ENCODE measurements at regions not wholly inside any gene's neighbourhood (a gene's known extent, or its start where the extent isn't known, plus 50 kb on each side); places are given as distances from the start of the nearest gene placed in this dataset.
"Not testable (repeated sequence)": the region's sequence is repeated elsewhere in the genome, so short reads cannot be mapped to it uniquely, and the experiment has no call there.

DNA sequence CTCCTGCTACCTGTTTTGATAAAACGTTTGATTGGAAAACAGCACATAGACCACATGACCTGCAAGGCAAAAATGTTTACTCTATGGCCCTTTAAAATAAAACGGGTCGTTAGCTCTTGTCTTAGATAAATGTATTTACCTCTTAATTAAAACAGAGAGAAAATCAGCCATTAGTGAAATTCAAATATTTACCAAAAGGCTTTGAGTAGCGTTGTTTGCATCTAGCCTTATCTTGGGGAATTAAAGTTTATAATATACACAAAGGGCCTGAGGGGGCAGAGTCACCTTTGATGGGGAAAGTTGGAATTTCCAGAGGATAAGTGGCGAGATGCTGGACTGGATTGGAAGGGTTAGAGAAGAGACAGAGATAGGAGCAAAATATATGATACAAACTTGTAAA, 111.3 kb downstream of the FBXO4 start:
- H3K27me3 Mint-ChIP-seq, result peaks cover 14 to 59% (median 22%) of the 10 kb centered on the region in 5 donors
- H3K27ac Mint-ChIP-seq, result no peak overlapping the region
- H3K36me3 Mint-ChIP-seq, result no peaks in the 10 kb centered on the region
- no peak overlapping the region for H3K4me3 Mint-ChIP-seq
- H3K9me3 Mint-ChIP-seq, result peaks cover 0 to 2% (median 0%) of the 10 kb centered on the region in 9 donors
- no peak for ATAC-seq
- H3K4me1 Mint-ChIP-seq, result no peaks in the 10 kb centered on the region
- no peak for DNase-seq
- POLR2A ChIA-PET, result no interaction called here

DNA sequence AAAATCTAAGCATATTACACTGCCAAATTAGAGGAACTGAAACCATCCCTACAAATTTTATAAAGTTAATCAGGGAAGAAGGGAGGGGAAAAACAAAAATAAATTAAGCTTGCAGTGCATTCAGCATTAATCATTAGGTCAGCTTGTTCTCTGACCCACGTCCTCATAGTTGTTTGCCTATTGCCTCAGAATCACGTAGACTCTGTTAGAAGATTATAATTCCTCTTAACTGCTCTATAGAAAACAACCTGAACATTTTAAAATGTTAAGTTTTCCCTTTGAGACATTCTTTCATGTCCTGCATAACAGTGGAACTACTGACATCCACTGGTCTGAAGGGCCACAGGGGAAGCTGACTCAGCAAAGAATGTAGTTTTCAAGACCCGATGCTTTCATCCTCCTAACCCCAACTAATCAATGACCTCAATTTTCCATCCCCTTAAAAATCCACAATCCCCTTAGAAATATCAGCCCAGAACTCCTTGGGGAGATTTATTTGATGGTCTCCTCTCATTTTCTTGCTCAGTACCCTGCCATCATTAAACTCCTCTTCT, 112.4 kb downstream of the FBXO4 start:
- Mint-ChIP-seq H3K9me3 (no peaks in the 10 kb centered on the region), H3K4me1 (no peaks in the 10 kb centered on the region), H3K27ac (no peak overlapping the region), H3K27me3 (peaks cover 13 to 52% (median 20%) of the 10 kb centered on the region in 5 donors), H3K36me3 (no peaks in the 10 kb centered on the region), H3K4me3 (no peak overlapping the region)
- DNase-seq (no peak), ATAC-seq (no peak)
- POLR2A ChIA-PET, result no interaction called here

DNA sequence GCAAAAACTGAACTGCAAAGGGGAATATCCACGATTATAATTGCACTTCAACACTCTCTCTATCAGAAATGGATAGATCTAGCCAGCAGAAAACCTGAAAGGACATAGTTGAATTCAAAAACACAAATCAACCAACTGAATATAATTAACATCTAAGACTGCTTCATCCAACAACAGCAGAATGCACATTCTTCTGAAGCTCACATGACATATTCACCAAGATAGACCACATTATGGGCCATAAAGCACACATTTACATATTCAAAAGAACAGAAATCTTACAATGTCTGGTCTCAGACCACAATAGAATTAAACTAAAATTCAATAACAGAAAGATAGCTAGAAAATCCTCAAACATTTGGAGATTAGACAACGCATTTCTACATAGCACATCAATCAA, 118.3 kb downstream of the FBXO4 start:
- Mint-ChIP-seq H3K4me1 (no peaks in the 10 kb centered on the region), H3K9me3 (peaks cover 0 to 4% (median 0%) of the 10 kb centered on the region in 9 donors), H3K4me3 (no peak overlapping the region), H3K36me3 (peaks cover 0 to 6% (median 0%) of the 10 kb centered on the region in 3 donors), H3K27me3 (peaks cover 19 to 57% (median 30%) of the 10 kb centered on the region in 5 donors), H3K27ac (no peak overlapping the region)
- DNase-seq (no peak), ATAC-seq (no peak)
- POLR2A ChIA-PET, result no interaction called here

DNA sequence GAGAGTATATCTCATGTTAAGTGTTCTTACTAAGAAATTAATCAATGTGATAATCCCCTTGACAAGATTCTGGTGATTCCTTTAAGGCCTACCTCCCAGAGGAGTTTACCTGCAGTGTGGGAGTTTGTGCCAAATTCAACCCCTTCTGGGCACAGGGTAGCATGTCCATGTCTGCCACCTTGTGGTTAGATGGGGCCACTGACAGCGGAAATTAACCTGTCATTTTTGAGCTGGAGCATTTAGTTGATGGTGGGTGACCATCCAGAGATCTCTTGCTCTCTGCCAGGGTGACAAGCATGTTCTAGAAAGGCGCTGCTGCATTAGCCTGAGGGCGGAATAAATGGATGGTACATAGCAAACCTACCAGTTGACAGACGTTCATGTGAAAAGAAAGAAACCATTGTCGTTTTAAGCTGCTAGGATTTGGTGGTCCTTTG, 132.2 kb downstream of the FBXO4 start:
- Mint-ChIP-seq H3K9me3 (no peaks in the 10 kb centered on the region), H3K27me3 (peaks cover 5 to 13% (median 6%) of the 10 kb centered on the region in 5 donors), H3K4me3 (no peak overlapping the region), H3K4me1 (peaks cover 0 to 3% (median 0%) of the 10 kb centered on the region in 4 donors), H3K36me3 (no peaks in the 10 kb centered on the region), H3K27ac (no peak overlapping the region)
- POLR2A ChIA-PET, result no interaction called here
- ATAC-seq, result peak; percentile 80 to 82
- DNase-seq, result peak; percentile 13 to 75 (median 54)

DNA sequence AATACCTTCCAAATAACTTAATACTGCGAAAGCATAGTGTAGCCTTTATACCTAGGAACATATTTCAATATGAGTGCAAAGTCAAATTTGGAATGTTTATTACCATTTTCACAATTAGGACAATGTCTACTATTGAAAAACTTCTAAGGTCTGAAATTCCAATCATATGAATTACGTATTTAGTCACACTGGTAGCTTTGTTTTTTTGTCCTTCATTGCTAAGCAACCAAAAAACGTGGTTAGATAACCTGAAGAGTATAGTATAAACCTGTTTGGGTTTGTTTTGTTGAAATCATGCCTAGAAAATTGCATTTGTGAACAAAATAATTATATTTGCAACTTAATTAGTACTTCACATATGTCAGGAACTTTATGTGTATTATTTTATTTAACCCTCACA, 134.2 kb downstream of the FBXO4 start:
- Mint-ChIP-seq H3K4me1 (peaks cover 0 to 3% (median 0%) of the 10 kb centered on the region in 4 donors), H3K4me3 (no peak overlapping the region), H3K27ac (no peak overlapping the region), H3K9me3 (no peaks in the 10 kb centered on the region), H3K36me3 (no peaks in the 10 kb centered on the region), H3K27me3 (peaks cover 0 to 6% (median 5%) of the 10 kb centered on the region in 5 donors)
- ATAC-seq, result no peak
- DNase-seq, result no peak
- POLR2A ChIA-PET, result no interaction called here

DNA sequence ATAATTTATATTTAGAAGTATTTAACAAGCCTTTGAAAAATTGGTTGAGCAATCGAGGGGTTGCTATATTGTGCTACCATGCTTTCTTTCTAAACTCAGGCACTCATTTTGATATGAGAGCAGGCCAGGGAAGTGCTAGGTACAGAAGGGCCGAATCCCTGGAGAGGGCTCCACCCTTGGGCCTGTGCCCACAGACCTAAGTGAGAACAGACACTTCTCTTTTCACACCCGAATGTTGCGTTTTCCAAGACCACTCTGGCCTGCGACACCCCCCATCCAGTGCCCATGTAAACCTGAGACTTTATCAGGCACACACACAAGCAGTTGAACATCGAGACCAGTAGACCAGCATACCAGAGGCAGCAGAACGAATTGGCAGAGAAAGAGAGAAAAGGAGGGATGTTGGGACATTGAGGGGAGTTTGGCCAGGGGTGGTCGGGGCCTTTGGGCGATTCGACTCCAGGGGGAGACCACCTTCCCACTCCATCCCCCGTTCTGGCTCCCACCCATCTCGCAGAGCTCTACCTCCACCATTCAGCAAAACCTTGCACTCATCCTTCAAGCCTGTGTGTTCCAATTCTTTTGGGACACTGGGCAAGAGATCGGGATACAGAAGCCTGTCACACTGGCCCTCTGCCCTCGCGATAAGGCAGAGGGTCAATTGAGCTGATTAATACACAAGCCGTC, 134.8 kb downstream of the FBXO4 start:
- DNase-seq (peak in 1 of 10 donors; percentile 45), ATAC-seq (no peak)
- no peaks in the 10 kb centered on the region for H3K36me3 Mint-ChIP-seq
- H3K4me1 Mint-ChIP-seq, result peaks cover 0 to 3% (median 0%) of the 10 kb centered on the region in 4 donors
- peaks cover 0 to 6% (median 5%) of the 10 kb centered on the region in 5 donors for H3K27me3 Mint-ChIP-seq
- H3K4me3 Mint-ChIP-seq, result no peak overlapping the region
- no peaks in the 10 kb centered on the region for H3K9me3 Mint-ChIP-seq
- no peak overlapping the region for H3K27ac Mint-ChIP-seq
- POLR2A ChIA-PET, result no interaction called here

DNA sequence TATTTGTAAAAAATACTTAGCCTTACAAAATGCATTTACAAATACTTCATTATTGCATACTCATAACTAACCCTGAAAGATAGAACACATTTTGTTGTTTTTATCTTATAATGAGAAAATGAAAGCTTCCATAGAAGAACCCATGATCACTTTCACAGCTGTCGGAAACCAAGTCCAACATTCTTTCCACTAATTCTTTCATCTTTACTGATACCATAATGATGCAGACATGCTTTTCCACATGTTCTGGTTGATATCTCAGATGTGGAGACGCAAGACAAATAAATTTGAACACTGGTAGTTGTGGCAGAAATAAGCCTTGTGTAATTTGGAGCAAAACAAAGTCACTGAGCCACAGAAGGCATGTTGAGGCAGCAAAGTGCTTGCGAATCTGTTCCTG, 136.0 kb downstream of the FBXO4 start:
- peaks cover 0 to 6% (median 5%) of the 10 kb centered on the region in 5 donors for H3K27me3 Mint-ChIP-seq
- no peaks in the 10 kb centered on the region for H3K9me3 Mint-ChIP-seq
- POLR2A ChIA-PET, result no interaction called here
- no peak overlapping the region for H3K27ac Mint-ChIP-seq
- peaks cover 0 to 3% (median 0%) of the 10 kb centered on the region in 4 donors for H3K4me1 Mint-ChIP-seq
- no peak for DNase-seq
- ATAC-seq, result no peak
- H3K4me3 Mint-ChIP-seq, result no peak overlapping the region
- no peaks in the 10 kb centered on the region for H3K36me3 Mint-ChIP-seq

DNA sequence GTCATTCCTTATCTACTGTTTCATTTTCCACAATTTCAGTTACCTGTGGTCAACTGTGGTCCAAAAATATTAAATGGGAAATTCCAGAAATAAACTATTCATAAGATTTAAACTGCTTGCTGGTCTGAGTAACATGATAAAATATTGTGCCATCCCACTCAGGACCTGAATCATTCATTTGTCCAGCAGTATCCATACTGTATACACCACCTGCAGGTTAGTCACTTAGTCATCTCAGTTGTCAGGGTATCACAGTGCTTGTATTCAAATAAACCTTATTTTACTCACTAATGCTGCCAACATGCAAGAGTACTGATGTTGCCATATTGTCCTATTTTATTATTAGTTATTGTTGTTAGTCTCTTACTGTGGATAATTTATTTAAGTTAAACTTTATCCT, 139.7 kb downstream of the FBXO4 start:
- no peaks in the 10 kb centered on the region for H3K4me1 Mint-ChIP-seq
- DNase-seq (no peak), ATAC-seq (no peak)
- no peak overlapping the region for H3K27ac Mint-ChIP-seq
- peaks cover 0 to 5% (median 4%) of the 10 kb centered on the region in 5 donors for H3K27me3 Mint-ChIP-seq
- no peak overlapping the region for H3K4me3 Mint-ChIP-seq
- no peaks in the 10 kb centered on the region for H3K9me3 Mint-ChIP-seq
- H3K36me3 Mint-ChIP-seq, result no peaks in the 10 kb centered on the region
- POLR2A ChIA-PET, result no interaction called here

DNA sequence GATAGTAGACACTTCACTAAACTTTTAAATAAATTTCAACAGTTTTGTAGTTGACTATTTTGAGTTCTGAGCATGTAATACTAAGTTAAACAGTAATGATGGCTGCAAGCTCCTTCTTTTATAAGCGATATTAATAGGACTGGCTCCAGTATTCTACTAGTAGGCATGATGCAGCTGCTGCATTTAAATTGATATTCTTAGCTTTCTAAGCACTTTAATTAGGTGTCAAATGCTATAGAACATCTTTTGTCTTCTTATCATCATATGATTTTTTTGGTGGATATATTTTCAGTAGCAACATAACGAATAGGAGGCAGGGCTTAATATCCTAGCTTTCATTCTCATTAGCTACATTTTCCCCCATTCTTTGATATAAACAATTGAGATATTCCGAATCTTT, 141.1 kb downstream of the FBXO4 start:
- POLR2A ChIA-PET, result no interaction called here
- DNase-seq, result no peak
- Mint-ChIP-seq H3K27me3 (peaks cover 0 to 3% (median 0%) of the 10 kb centered on the region in 5 donors), H3K9me3 (no peaks in the 10 kb centered on the region), H3K4me1 (no peaks in the 10 kb centered on the region), H3K36me3 (no peaks in the 10 kb centered on the region), H3K4me3 (no peak overlapping the region), H3K27ac (no peak overlapping the region)
- no peak for ATAC-seq

DNA sequence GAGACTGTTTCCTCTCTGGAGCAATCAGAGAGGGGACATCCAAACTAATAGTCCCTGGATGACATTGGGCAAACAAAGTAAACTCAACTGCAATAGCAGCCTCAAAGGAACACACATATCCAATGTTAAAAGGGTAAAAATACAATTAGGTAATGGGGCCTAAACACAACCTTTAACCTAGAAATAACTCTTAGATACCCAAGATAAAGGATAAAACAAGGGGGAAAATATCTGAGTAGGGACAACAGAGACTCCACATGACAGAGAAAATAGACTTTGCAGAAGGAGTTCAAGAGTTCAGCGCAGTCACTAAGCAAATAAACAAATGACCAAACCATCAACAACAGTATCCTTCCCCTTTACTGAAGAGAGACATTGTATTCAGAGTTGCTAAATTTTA, 149.3 kb downstream of the FBXO4 start:
- H3K36me3 Mint-ChIP-seq, result peaks cover 0 to 5% (median 0%) of the 10 kb centered on the region in 3 donors

DNA sequence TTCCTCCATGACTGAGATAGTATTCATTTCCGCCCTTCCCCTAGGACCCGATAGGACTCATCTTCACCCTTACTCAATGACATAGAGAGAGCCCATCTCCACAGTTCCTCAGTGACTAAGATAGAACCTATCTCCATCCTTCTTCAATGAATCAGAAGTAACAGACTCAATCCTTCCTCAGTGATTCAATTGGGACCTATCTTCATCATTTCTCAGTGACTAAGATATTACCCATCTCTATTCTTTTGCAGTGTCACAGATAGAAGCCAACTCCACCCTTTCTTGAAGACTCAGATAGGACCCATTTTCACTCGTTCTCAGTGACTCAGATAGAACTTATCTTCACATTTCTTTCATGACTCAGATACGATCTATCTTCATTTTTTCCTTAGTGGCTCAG, 164.6 kb downstream of the FBXO4 start:
- POLR2A ChIA-PET, result no interaction called here
- Mint-ChIP-seq H3K9me3 (peaks cover 0 to 20% (median 0%) of the 10 kb centered on the region in 9 donors), H3K27ac (no peak overlapping the region), H3K27me3 (peaks cover 0 to 4% (median 0%) of the 10 kb centered on the region in 5 donors), H3K36me3 (no peaks in the 10 kb centered on the region), H3K4me3 (no peak overlapping the region), H3K4me1 (no peaks in the 10 kb centered on the region)
- ATAC-seq (no peak), DNase-seq (no peak)

More for the DNA sequence above, 149.3 kb downstream of the FBXO4 start:
- Mint-ChIP-seq H3K4me1 (no peaks in the 10 kb centered on the region), H3K4me3 (no peak overlapping the region), H3K27me3 (peaks cover 3 to 16% (median 9%) of the 10 kb centered on the region in 5 donors), H3K9me3 (peaks cover 0 to 8% (median 0%) of the 10 kb centered on the region in 9 donors), H3K27ac (no peak overlapping the region)
- POLR2A ChIA-PET, result no interaction called here
- DNase-seq (no peak), ATAC-seq (no peak)

DNA sequence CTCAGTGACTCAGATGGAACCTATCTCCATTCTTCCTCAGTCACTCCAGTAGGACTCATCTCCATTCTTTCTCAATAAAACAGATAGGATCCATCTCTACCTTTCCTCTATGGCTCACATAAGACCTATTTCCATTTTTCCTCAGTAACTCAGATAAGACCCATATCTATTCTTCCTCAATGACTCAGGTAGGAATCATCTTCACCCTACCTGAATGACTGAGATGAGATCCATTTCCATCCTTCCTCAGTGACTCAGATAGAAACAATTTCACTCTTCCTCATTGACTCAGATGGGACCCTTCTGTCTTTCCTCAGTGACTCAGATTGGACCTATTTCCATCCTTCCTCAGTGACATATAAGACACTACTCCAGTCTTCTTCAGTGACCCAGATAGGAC, 165.1 kb downstream of the FBXO4 start:
- Mint-ChIP-seq H3K27ac (no peak overlapping the region), H3K4me1 (no peaks in the 10 kb centered on the region), H3K9me3 (peaks cover 0 to 20% (median 0%) of the 10 kb centered on the region in 9 donors), H3K4me3 (no peak overlapping the region), H3K36me3 (no peaks in the 10 kb centered on the region), H3K27me3 (peaks cover 0 to 4% (median 0%) of the 10 kb centered on the region in 5 donors)
- ATAC-seq (no peak), DNase-seq (no peak)
- POLR2A ChIA-PET, result no interaction called here

DNA sequence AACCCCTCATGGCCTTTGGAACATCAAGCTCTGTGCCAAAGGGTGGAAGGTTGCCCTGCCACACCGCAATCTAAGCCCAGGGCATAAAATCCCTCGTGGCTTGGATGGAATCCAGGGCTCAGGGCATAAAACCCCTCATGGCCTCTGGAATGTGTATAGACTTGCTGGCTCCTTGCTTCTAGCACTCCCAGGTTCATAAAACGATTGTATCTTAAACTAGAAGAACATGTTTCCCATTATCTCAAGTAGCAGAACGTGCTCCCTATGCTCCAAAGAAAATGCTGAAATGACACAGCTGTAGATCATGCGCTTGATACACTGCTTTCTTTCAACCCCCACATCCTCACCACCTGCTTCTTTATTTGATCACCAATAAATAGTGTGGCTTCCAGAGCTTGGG, 174.8 kb downstream of the FBXO4 start:
- H3K4me3 Mint-ChIP-seq, H3K9me3 Mint-ChIP-seq, H3K36me3 Mint-ChIP-seq, DNase-seq, H3K27ac Mint-ChIP-seq, H3K4me1 Mint-ChIP-seq, POLR2A ChIA-PET, ATAC-seq: not testable (repeated sequence)
- H3K27me3 Mint-ChIP-seq, result peaks cover 0 to 24% (median 4%) of the 10 kb centered on the region in 5 donors

DNA sequence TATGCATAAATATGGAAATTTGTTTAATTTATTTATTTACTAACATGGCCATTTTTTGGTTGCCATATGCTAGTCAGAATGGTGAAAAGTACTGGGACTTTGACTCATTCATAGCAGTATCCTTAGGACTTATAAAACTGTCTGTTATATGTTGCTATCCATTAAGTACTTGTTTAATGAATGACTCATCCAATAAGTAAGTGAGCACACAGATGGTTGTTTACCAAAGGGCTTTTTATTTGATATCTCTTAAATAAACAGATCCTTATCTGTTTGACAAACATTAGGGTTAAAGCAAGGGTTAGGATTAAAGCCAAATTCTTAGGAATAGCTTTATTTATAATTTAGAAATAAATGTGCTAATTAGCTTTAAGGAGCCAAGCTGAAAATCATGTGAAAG, 183.4 kb downstream of the FBXO4 start:
- peaks cover 0 to 34% (median 9%) of the 10 kb centered on the region in 9 donors for H3K9me3 Mint-ChIP-seq
- peaks cover 0 to 13% (median 2%) of the 10 kb centered on the region in 3 donors for H3K36me3 Mint-ChIP-seq
- DNase-seq, result no peak
- H3K4me1 Mint-ChIP-seq, result no peaks in the 10 kb centered on the region
- POLR2A ChIA-PET, result no interaction called here
- no peak overlapping the region for H3K27ac Mint-ChIP-seq
- H3K27me3 Mint-ChIP-seq, result peaks cover 0 to 12% (median 6%) of the 10 kb centered on the region in 5 donors
- H3K4me3 Mint-ChIP-seq, result no peak overlapping the region
- ATAC-seq, result no peak

Data from naive thymus-derived CD8-positive, alpha-beta T cell (primary cell).